ENCODE measurements at regions not wholly inside any gene's neighbourhood (a gene's known extent, or its start where the extent isn't known, plus 50 kb on each side); places are given as distances from the start of the nearest gene placed in this dataset.

GRCh38 chr12:115223322-115223721 is 539.3 kb upstream of the TBX3 start:
- POLR2A ChIA-PET, result no interaction called here
- CTCF ChIA-PET, result no interaction called here

More at GRCh38 chr12:115223322-115223721, 539.3 kb upstream of the TBX3 start:
- H3K4me1 ChIP-seq (ENCODE audit: control insufficient read depth, extremely low read depth, insufficient read depth, low read length), result no peaks in the 10 kb centered on the region
- no peak overlapping the region for H2AFZ ChIP-seq (ENCODE audit: low read depth, low read length)
- no peaks in the 10 kb centered on the region for H3K36me3 ChIP-seq (ENCODE audit: control insufficient read depth in 2 of 2, extremely low read depth in 1 of 2, insufficient read depth in 2 of 2, low read length in 2 of 2)
- H3K9me1 ChIP-seq (replicated peaks; ENCODE audit: control insufficient read depth, extremely low read depth, insufficient read depth, low read length), result no peaks in the 10 kb centered on the region
- H3K27me3 ChIP-seq (ENCODE audit: control insufficient read depth in 2 of 2, insufficient read depth in 2 of 2, low read length in 2 of 2), result no peaks in the 10 kb centered on the region
- no peak overlapping the region for H3K9ac ChIP-seq (replicated peaks; ENCODE audit: extremely low read depth, insufficient read depth, low read length)
- H3K4me2 ChIP-seq (ENCODE audit: insufficient read depth, low read length), result no peak overlapping the region
- TF ChIP-seq EZH2 (IDR thresholded peaks at IDR 0.05; ENCODE audit: borderline replicate concordance, low read depth, low read length, severe bottlenecking), result no peak
- TF ChIP-seq GATA2 (IDR thresholded peaks at IDR 0.05; ENCODE audit: insufficient read depth, insufficient read length, low read depth, low read length), result no peak
- no peak for TF ChIP-seq JUN (IDR thresholded peaks at IDR 0.05; ENCODE audit: borderline replicate concordance, insufficient read depth, insufficient read length, low read depth)
- no peak for TF ChIP-seq FOS (IDR thresholded peaks at IDR 0.05; ENCODE audit: borderline replicate concordance, insufficient read depth, low read length)
- no peak for TF ChIP-seq POLR2AphosphoS5 (IDR thresholded peaks at IDR 0.05; ENCODE audit: insufficient read depth, low read depth, low read length)
- no peak for TF ChIP-seq MAX (IDR thresholded peaks at IDR 0.05; ENCODE audit: insufficient read depth, insufficient read length)
- no peak for TF ChIP-seq CTCF (IDR thresholded peaks at IDR 0.05; ENCODE audit: extremely low read depth in 1 of 2, insufficient read depth in 1 of 2, low read depth in 1 of 2, low read length in 2 of 2)
- no peak for TF ChIP-seq POLR2A (IDR thresholded peaks at IDR 0.05; ENCODE audit: low read depth, low read length)
- TF ChIP-seq MYC (IDR thresholded peaks at IDR 0.05; ENCODE audit: low read depth, low read length), result no peak
- H3K4me3 ChIP-seq (replicated peaks in 1 of 3; ENCODE audit: insufficient read depth in 1 of 3, low read depth in 1 of 3, low read length in 3 of 3), result no peak overlapping the region
- no peak for FAIRE-seq
- dilution Hi-C loops (cut with MboI; ENCODE audit: extremely low pct_ligation_motif_present, low sequenced_read_pairs), result no loop called here
- peaks cover 8% of the 10 kb centered on the region for H3K9me3 ChIP-seq (replicated peaks; ENCODE audit: control insufficient read depth, insufficient read depth, low read length)
- intact Hi-C loops (cut with micrococcal nuclease), result no loop called here
- no peak overlapping the region for H3K27ac ChIP-seq (ENCODE audit: insufficient read depth, low read depth, low read length)
- no TSS peak for BruUV-seq (replicated peaks)
- no peaks in the 10 kb centered on the region for H3K79me2 ChIP-seq (ENCODE audit: control insufficient read depth, insufficient read depth, low read length)
- H4K20me1 ChIP-seq (replicated peaks; ENCODE audit: control insufficient read depth, extremely low read depth, insufficient read depth, low read length), result no peaks in the 10 kb centered on the region
- no peak for DNase-seq (ENCODE audit: low read depth, low spot score)

Data from endothelial cell of umbilical vein (primary cell).